ENCODE measurements at regions not wholly inside any gene's neighbourhood (a gene's known extent, or its start where the extent isn't known, plus 50 kb on each side); places are given as distances from the start of the nearest gene placed in this dataset.
"Not testable (repeated sequence)": the region's sequence is repeated elsewhere in the genome, so short reads cannot be mapped to it uniquely, and the experiment has no call there.

DNA sequence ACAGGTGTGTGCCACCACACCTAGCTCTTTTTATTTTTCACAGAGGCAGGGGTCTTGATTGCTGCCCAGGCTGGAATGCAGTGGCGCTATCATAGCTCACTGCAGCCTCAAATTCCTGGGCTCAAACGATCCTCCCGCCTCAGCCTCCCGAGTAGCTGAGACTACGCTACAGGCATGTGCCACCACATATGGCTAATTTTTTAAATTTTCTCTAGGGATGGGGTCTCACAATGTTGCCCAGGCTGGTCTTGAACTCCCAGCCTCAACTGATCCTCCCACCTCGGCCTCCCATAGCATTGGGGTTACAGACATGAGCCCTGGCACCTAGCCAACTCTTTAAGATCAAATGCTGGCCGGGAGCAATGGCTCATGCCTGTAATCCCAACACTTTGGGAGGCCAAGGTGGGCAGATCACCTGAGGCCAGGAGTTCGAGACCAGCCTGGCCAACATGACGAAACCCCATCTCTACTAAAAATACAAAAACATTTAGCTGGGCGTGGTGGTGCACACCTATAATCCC, 50.6 kb upstream of the MYL10 start:
- DNase-seq: not testable (repeated sequence)

DNA sequence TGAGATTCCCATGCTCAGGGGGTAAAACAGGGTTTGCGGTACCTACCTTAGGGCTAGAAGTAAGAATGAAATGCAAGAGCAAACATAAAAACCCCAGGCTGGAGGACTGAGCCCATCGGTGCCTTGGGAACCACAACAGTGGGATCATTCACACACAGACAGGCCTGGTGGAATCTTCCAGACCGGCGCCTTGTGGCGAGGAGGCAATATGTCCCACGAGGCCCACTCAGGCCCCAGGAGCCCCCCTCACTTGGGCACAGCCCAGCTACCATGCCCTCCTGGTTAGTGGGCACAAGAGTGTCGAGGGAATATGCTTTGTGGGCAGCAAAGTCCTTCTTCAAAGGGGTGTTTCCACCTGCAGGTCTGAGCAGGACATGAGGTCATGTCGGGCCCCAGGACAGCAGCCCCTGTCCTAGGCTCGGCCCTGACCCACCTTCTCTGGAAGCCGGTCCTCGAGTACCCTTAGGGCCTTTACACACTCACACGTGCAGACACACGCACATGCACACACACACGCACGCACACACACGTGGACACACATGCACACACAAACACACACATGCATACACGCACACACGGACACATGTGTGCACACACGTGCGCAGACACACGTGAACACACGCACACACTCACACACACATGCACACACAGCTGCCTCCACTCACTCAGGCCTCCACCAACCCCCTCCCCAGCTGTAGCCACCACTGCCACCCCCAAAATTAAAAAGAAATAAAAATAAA, 51.5 kb upstream of the MYL10 start:
- DNase-seq: no peak

DNA sequence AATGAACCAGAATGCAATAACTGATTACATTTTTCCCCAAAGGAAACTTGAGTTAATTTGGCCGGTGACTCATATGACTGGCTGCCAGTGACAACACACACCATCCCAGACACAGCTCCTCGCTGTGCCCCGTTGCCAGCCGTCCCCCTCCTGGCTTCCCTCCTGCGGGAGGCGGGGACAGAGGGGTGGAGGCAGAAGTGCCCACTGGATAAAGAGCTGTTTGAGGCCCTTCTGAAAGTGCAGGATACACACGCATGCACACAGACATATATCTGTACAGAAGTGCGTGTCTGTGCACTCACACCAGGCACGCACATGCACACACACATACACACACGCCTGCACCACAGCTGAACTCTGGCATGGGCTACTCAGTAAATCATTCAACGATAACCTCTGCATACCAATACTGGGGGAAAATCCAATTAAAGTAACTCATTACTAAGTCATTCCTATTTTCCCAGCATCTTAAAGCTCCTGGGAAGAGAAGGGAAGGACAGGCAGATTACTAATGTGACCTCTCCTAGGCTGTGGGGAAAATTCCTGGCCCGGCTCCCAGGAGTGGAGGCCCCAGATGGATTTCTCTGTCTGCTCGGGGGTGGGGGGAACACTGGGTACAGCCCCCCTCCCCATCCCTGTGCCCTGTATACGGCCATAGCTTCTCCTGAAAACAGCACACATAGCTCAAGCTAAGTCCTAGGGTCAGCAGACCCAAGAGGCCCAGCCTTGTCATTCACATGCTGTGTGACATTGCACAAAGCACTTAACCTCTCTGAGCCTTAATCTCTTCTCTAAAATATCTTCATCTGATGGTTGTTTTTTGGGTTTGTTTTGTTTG, 52.3 kb upstream of the MYL10 start:
- no peak for DNase-seq

DNA sequence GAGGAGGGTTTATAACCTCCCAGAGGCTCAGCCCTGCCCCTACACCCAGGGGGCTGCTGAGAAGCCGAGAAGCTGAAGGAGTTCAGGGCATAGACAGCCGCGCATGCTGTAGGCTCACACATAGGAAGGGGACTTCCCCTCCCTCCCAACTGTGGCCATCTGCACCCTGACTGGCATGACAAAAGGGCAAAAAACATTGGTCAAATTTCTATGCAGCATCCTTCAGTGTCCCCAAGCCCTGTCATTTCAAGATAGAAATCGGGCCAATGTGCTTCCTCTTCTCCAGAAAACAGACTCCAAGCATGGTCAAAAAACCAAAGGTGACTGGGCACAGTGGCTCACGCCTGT, 55.9 kb upstream of the MYL10 start:
- no peak for DNase-seq

DNA sequence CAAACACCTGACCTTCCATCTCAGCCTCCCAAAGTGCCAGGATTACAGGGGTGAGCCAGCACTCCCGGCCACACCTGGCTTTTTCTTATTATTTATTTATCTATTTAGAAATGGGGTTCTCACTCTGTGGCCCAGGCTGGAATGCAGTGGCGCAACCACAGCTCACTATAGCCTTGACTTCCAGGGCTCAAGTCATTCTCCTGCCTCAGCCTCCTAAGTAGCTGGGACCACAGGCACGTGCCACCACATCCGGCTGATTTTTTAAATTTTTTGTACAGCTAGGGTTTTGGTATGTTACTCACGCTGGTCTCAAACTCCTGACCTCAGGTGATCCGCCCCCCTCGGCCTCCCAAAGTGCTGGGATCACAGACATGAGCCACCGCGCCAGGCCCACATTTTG, 56.9 kb upstream of the MYL10 start:
- no peak for DNase-seq

DNA sequence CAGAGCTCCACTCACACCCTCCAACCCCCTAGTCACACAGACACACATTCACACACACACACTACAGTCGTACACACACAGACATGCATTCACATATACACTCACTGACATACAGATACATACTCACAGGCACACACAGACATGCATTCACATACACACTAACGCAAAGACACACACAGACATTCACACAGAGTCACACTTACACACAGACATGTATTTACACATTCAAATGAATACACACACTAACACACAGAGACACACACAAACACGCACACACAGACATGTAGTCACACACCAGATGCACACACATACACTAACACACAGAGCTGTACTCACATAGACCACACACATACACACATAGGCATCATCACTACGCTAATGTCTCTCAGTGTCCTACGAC, 58.0 kb upstream of the MYL10 start:
- DNase-seq: no peak

DNA sequence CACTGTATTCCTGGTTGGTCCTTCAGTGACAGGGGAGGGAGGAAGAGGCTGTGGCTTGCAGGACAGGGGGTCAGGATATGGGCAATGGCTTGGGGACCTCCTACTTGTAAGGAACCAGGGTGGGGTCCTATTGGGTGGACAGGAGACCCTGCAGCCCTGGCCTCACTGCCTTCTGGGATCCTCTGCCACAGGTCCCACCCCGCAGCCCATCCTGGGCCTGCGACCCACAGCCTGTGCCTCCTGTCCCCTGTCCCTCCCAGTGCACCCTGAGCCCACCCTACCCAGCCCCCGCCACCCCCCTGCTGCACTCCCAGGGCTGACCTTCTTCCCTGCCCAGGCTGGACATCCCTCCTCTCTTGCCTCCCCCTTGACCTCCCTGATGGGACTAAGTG, 58.7 kb upstream of the MYL10 start:
- no peak for DNase-seq

DNA sequence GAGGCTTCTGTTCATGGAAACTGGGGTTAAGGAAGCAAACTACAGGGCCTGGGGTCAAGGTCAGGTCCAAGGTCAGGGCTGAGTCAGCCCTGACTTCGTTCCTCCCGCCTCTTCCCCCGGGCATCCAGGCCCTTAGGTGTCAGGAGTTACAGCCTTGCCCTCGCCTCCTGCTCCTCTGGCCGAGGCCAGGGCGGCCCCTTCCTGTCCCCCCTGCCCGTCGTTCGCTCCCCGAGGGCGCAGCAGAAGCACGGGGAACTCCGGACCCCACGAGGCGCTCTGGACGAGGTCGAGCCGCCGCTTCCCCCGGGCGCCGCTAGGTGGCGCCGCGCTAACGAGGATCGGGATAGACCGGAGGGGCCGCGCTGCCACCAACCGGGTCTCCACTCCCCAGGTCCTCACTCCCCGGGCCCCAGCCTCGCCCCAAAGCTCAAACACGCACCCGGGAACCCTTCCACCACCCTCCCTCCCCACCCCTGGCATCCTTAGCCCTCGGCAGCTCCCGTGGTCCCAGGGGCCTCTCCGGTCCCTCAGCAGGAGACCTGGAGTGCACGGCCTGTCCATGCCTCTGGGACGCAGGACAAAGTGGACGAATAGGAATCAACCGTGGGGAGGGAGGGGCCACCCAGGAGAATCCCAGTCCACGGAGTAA, 59.2 kb upstream of the MYL10 start:
- DNase-seq: peak; percentile 81

DNA sequence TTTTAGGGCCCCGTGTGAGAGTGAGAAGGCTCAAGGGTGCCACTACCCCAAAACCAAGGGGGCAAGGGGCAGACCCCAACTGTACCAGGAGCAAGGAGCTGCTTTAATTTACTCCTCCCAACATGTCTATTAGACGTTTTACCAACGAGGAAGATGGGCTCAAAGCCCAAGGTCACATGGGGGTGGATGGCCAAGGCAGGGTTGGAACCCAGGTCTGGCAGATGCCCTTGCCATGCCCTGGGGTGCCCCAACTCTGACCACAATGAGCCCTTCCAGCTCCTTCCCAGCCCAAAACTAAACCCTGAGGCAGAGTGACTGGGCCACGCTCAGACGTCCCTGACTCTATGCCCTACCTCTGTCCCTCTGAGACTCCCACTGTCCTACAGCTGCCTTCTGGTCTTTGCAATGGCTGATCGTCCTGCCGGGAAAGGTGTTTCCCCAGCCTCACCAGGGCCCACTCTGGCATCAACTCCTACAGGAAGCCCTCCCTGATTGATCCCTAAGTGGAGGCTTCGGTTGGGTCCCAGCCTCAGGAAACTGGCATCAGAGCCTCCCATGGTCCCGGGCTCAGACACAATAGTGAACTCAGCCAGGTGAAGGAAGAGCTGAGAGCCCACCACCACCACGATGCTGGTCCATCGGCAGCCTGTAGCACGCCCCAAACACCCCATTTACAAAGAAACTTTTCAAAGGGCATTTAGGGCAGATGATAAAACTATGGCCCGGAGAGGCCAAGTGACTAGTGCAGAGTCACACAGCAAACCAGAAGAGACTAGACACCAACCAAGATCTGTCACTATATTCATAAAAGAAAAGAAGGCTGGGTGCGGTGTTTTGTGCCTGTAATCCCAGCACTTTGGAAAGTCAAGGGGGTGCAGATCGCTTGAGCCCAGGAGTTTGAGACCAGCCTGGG, 60.2 kb upstream of the MYL10 start:
- DNase-seq: no peak

DNA sequence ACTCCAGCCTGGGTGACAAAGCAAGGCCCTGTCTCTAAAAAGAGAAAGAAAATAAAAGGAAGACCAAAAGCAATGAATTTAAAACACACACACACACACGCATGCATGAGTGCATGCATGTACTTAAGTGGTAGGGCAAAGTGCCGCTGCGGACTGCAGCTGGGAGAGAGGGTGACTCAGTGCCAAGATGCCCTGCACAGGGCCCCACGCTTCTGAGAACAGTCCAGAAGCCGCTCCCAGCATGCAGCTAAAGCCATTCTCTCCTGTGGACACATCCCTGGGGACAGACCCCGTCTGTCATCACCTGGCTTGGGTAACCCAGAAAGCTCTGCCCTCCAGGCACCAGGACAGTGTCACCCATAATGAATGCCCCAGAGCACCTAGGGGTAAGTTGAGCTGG, 61.0 kb upstream of the MYL10 start:
- no peak for DNase-seq

DNA sequence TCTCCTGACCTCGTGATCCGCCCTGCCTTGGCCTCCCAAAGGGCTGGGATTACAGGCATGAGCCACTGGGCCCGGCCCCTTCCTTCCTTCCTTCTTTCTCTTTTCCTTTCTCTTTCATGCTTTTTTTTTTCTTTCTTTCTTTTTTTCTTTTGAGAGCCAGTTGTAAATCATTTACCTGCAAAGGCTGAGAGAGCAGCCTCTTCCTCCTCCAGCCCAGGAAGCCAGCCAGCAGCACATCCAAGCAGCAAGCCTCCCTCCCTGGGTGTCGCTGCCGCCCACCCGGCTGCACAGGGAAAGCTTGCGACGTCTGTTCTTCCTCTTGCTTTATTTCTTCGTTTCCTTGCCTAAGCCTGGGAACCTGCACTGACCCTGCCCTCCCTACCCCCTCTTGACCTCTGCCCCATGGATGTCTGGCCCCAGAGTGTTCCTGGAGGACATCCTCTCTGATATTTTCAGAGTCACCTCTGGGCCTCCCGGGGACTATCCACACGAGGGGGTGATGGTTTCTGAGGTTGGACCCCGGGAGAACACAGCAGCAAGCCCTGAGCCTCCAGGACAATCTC, 62.8 kb upstream of the MYL10 start:
- DNase-seq: no peak

DNA sequence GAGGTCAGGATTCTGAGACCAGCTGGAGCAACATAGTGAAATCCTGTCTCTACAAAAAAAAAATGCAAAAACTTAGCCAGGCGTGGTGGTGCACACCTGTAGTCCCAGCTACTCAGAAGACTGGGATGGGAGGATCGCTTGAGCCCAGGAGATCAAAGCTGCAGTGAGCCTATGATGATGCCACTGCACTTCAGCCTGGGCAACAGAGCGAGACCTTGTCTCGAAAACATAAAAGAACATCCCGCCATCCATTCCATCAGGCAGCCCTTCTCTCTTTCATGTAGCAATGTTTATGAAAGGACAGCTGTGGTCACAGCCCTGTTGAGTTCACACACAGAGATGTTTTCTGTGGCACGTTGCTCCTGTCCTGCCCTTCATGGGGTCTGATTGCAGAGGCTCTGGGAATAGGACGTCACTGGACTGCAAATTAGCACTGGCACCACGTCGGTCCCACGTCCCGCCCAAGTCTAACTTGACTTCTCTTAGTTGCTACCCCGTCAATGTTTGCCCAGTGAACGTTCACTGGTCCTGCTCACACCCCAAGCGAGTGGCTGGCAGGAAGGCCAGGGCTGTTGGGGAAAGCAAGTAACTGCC, 64.5 kb upstream of the MYL10 start:
- no peak for DNase-seq

DNA sequence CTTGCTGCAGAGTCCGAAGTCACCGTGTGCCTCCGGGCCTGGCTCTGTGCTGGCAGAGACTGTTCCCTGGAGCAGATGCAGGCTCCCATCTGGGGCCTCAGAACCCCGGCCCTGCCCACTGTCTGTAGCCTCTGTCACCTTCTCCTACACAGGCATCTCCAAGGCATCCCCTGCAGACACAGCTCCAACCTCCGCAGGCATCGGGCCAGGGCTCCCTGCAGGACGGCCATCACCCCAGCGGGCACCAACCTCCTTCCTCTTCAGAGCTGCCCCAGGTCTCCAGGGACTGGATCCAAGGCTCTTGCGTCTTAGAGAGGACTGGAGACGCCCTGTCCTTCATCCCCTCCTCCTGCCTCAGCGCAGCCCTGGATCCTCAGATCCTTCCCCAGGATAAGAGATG, 69.9 kb upstream of the MYL10 start:
- no peak for DNase-seq

DNA sequence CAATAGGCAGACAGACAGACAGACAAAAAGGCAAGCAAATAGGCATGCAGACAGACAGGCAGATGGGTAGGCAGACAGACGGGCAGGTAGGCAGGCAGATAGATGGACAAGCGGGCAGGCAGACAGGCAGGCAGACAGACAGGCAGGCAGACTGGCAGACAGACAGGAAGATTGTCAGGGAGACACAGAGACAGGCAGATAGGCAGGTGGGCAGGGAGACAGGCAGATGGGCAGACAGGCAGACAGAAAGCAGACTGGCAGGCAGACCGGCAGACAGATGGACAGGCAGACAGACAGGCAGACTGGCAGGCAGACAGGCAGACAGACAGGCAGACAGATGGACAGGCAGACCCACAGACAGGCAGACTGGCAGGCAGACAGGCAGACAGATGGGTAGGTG, 70.3 kb upstream of the MYL10 start:
- DNase-seq: no peak

DNA sequence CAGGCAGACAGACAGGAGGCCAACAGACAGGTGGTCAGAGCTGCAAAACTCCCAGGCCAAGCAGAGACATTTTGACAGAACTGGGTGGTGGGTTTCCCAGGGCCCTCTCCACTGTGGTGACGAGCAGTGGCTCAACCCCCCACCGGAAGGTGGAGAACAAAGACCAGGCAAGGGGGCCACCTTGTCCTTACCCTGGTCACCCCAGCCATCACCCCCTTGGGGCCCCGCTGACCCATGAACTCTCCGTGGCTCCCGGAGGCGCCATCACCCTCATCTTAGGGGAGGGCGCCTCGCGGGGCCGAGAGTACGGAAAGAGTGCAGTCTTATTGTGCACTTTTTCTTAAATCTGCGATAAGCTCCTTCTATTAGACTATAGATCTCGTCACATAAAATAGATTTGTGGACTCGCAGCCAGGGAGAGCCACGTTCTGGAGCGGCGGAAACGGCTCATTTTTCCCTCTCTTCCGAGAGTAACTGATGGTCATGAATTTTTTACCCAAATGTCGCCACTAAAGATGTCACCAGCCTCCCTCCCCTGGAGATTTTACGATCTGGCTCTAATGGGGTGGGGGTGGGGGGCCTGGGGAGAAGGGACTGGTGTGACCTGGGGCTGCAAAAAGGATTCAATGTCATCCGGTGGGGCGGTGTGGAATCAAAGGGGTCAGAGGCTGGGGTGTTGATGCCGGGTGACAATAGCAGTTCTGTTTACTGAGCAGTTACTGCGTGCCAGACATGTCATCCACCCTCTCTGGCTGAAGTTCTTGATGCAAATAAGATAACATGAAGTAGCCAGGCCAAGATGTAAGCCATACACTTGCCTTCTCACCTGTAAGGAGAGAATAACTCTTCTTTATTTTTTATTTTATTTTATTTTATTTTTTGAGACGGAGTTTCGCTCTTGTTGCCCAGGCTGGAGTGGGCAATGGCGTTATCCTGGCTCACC, 71.1 kb upstream of the MYL10 start:
- no peak for DNase-seq

DNA sequence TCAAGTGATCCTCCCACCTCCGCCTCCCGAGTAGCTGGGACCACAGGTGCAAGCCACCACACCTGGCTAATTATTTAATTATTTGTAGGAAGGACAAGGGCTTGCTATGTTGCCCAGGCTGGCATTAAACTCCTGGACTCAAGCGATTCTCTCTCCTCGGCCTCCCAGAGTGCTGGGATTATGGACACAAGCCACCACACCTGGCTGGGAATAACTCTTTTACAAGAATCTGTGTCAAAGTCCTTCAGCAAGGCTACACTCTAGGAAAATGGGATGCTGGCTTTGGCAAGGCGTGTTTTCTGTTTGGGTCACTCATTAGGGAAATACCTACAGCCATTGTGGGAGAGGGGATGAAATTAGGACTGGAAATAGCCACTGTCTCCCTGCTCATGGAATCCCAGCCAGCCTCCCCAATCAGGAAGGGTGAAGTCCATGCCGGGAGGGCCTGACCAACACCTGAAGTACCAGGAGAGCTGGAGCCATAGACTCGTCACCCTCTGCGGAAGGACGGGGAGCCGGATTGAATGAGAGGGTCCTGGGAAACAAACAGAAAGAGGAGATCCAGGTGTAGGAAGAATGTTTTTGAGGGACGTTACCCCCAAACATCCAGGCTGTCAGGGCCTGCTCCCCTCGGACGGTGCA, 72.2 kb upstream of the MYL10 start:
- no peak for DNase-seq

DNA sequence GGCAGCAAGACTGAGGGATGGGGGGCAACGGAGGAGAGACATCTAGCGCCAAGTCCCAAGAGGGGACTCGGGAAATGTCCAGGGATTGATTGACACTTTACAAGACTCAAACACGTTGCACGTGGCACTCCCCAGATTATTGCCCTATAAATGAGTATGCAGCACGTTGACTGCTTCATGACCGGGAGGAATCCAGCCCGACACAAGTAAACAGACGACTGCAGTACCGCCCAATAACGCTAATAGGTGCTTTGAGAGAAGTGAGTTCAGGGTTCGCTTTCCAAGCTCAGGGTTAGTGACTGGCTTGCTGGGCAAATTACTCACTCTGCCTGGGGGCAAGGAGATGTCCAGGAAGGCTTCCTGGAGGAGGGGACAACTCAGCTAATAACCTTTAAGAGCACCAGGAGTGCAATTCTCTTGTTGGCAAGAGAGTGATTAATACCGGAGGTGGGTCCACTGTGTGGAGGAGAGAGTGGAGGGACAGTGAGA, 73.3 kb upstream of the MYL10 start:
- DNase-seq: no peak

DNA sequence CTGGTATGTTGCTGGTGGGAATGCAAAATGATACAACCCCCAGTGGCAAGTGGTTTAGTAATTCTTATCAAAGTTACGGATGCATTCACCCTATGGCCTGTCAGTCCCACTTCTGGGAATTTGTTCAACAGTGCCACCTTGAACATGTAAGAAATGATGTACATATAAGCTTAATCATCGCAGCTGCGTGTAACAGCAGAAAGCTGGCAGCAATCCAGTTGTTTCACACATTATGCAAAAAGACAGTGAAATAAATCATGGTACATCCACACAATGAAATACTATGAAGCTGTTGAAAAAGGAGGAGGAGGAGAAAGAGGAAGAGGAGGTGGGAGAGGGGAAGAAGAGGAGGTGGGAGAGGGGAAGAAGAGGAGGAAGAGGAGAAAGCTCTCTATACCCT, 76.2 kb upstream of the MYL10 start:
- DNase-seq: no peak

DNA sequence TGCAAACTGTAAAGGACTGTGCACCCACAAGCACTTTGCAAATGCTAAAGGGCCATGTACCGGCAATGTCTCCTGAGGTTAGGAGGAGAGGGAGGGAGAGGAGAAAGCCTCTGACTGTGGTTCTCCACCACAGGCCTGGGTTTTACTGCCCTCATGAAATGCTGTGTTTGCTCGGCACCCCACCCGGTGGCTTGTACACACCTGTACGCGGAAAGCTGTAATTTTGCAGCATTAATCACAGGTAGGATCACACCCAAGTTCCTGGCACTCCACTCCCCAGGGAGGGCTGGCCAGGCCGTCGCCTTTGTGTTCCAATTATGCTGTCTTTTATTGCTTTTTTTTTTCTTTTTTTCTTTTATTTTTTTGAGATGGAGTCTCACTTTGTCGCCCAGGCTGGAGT, 78.5 kb upstream of the MYL10 start:
- no peak for DNase-seq

DNA sequence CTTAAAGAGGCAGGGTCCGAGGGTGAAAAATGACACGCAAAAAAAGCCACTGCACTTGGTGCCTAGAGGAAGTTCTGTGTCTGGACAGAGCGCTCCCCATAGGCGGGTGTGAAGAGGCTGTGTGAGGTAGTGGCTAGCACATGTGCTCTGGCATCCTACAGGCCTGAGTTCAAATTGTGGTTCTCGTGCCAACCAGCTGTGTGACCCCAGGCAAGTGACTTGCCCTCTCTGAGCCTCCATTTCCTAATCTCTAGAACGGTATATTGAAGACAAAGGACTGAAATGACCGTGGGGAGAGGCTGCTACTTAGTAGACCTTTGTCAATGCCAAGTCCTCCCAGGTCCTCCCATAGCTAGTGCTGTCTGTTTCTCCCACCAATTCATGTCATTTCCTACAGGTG, 79.1 kb upstream of the MYL10 start:
- no peak for DNase-seq
